ENCODE measurements at regions not wholly inside any gene's neighbourhood (a gene's known extent, or its start where the extent isn't known, plus 50 kb on each side); places are given as distances from the start of the nearest gene placed in this dataset.
"Not testable (repeated sequence)": the region's sequence is repeated elsewhere in the genome, so short reads cannot be mapped to it uniquely, and the experiment has no call there.

- DNase-seq = no peak
These were observed 738.8 kb downstream of the AMY1C start for GRCh38 chr1:104488296-104489015.

DNA sequence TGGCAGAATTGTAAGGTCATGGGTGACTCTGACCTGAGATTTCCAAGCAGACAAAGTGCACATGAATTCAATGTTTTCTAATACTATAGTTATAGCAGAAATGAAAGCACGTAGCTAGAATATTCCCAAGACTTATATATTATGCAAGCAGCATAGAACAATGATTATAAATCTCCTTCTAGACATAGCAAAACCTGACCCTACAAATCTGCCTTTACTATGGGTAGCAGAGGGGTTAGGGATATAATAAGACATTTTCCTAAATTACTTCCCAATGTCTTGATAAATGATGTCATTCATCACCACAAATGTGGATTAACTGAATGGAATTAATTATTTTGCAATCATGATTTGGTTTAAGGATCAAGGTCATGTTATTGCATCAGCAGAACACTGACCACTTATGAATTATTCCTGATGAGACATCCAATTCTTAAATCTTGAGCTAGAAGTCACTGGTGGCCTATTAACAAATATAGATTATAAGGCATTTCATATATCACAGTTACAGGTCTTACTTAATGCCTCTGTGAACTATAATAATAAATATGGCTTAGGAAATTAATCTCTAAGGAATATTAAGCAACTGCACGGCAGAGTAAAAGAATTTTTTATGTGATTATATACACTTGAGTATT, 776.6 kb downstream of the AMY1C start:
- DNase-seq = no peak

- DNase-seq = no peak
These were observed 782.3 kb downstream of the AMY1C start for GRCh38 chr1:104531990-104532389.

DNA sequence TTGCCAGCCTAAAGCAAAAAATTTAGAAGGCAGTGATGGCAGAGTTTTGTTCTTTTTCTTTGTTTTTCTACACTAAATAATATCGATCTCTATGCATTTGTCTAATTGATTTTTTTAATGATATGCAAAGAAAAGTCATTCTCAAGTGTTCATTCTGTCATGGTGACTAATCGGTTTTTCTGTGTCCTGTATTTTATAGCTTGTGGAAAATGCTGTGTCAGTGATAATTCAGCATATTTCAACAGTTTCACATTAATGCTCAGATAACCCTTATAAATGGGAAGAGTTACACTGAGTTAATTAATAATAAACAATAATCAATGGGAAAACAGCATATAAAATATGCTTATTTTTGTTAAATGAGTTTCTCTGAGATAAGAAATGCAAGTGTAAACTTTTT, 824.9 kb downstream of the AMY1C start:
- DNase-seq = no peak

DNA sequence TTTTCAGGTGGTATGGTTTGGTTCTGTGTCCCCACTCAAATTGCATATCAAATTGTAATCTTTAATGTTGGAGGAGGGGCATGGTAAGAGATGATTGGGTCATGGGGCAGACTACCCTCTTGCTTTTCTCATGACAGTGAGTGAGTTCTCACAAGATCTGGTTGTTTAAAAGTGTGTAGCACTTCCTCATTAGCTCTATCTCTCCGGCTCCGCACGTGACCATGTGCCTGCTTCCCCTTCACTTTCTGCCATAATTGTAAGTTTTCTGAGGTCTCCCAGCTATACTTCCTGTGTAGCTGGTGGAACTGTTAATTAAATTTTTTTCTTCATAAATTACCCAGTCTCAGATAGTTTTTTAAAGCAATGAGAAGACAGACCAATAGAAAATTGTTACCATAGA, 843.2 kb downstream of the AMY1C start:
- DNase-seq = no peak

DNA sequence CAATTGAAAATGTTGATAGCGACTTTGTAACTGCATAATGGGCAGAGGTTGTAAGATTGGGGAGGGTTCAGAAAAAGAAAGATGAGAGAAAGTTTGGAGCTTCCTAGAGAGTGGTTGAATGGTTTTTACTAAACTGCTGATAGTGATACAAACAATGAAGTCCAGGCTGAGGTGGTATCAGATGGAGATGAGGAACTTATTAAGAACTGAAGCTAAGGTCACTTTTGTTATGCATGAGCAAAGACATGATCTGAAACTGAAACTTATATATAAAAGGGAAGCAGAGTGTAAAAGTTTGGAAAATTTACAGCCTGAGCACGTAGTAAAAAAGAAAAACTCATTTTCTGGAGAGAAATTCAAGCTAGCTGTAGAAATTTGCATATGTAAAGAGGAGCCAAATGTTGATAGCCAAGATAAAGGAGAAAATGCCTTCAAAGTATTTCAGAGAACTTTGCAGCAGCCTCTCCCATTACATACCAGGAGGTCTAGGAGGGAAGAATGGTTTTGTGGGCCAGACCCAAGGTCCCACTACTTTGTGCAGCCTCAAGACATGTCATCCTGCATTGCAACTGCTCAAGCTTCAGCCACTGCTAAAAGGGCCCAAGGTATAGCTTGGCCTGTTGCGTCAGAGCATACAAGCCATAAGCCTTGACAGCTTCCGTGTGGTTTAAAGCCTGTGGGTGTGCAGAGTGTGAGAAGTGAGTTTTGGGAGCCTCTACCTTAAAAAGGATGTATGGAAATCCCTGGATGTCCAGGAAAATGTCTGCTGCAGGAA, 843.9 kb downstream of the AMY1C start:
- no peak for DNase-seq

- no peak for DNase-seq
These were observed 867.8 kb downstream of the AMY1C start for GRCh38 chr1:104617474-104617873.

- DNase-seq = no peak
These were observed 871.5 kb downstream of the AMY1C start for GRCh38 chr1:104621221-104621620.

GRCh38 chr1:104624538-104624937, 874.8 kb downstream of the AMY1C start:
- no peak for DNase-seq

DNA sequence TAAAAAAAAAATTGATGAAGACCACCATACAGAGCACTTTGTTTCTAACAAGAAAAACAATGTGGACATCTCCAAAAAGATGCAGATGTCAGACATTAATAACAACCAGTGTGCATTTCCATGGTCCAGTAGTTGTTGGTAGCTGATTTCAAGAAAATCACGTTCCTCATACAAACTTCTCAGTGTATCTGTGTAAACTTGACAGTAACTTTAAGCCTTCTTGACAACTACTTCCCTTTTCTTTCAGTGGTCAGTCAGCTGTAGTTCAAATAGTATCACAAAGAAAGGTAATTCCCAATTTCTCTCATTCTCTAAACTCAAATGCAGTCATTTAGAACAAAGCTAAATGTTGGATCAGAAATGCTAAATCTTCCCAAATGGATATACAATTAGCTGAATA, 879.9 kb downstream of the AMY1C start:
- DNase-seq = no peak

DNA sequence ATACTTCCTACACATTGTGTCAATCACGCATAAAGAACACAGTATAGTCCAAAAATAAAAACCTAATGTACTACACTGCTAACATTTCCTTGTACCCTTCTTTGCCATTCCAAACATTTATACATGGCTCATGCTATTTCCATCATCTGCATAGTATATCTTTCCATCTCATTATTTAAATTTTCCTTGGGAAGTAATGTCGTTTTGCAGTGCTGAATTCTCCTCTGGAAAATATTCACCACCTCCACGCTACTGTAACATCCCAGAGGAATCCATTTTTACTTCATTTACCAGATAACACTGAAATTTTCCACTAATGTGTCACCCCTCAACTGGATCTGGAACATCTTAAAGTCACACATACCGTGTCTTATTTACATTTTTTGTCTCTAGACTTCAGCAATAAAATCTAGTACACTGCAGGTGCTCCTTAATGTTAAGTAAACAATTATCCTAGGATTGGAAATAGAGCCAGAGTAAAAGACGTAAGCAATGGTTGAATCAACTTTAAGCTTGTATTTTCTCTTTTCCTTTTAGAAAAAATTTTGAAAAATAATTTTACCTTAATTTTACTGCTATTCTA, 881.0 kb downstream of the AMY1C start:
- DNase-seq = no peak

DNA sequence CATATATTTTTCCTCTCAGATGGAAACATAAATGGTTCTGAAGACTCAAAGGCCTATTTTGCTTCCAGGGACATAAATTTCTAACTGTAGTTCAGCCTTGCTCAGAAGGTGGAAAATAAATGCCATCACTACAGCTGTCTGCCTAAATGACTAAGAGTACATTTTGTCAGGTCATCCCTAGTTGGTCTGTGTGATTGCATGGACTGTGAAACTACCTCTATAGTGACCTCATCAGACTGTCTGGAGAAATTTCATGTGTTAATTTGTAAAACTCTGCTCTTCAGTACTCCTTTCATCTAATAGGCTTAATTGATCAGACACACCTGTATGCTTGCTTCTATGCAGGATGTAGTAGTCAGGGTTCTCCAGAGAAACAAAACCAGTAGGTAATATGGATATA, 886.9 kb downstream of the AMY1C start:
- DNase-seq = no peak

GRCh38 chr1:104646233-104646632, 896.5 kb downstream of the AMY1C start:
- no peak for DNase-seq

GRCh38 chr1:104648269-104648691, 898.6 kb downstream of the AMY1C start:
- no peak for DNase-seq

- not testable (repeated sequence) for DNase-seq
These were observed 914.7 kb downstream of the AMY1C start for GRCh38 chr1:104664374-104664773.

GRCh38 chr1:104665300-104665699, 915.6 kb downstream of the AMY1C start:
- no peak for DNase-seq

DNA sequence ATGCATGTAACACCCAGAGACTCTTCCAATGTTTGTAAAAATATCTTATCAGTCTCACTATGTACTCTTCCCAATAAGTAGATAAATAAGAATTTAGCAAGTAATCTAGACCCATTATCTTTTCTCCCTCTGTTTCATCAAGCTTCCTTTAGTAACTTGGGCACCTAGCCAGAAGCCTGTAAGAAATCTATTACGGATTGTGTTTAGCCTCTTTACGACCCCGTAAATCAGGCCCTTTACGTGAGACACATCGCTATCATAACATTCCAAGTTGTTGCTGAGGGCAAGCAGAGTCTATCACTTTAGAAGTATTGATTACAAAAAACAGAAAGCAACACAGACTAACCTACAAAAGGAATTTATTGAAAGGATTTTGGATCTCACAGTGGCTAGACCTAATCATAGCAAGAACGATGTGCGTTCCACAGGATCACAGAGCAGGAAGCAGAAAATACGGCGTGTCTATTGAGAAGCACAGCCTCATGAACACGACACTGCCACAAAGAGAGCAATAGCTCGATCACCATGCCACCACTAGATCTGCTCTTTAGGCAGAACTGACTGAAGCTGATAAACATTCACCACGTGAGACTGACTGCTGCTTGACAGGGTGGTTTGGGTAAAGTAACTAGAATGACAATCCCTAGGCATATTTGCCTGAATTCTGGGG, 922.1 kb downstream of the AMY1C start:
- no peak for DNase-seq

- no peak for DNase-seq
These were observed 949.7 kb downstream of the AMY1C start for GRCh38 chr1:104699433-104699832.

GRCh38 chr1:104702731-104703130, 953.0 kb downstream of the AMY1C start:
- DNase-seq = no peak

- no peak for DNase-seq
These were observed 957.0 kb downstream of the AMY1C start for GRCh38 chr1:104706631-104707147.

- no peak for DNase-seq
These were observed 969.1 kb downstream of the AMY1C start for GRCh38 chr1:104718752-104719151.

GRCh38 chr1:104720741-104721140, 971.0 kb downstream of the AMY1C start:
- DNase-seq = no peak

DNA sequence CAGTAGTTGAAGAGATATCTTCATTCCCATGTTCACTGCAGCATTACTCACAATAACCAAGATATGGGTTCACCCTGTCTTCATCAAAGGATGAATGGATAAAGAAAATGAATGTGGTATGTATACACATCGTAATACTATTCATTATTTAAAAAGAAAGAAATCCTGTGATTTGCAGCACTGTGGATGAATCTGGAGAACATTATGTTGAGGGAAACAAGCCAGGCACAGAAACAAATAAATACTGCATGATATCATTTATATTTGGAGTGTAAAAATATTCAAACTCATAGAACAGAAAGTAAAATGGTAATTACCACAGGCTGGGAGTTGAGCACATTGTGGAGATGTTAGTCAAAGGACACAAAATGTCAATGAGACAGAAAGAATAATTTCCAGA, 977.2 kb downstream of the AMY1C start:
- no peak for DNase-seq

Measured in EL (cell line).